Progenitor cell of endocrine pancreas (in vitro differentiated cells): ENCODE measurements at regions not wholly inside any gene's neighbourhood (a gene's known extent, or its start where the extent isn't known, plus 50 kb on each side); places are given as distances from the start of the nearest gene placed in this dataset.

Experiments used
- DNase-seq: peaks from one replicate; pipeline ENCODE4 v3.0.0; 2021; ENCODE audit warnings: low spot score; ENCODE audit not compliant: unreplicated experiment
- H3K27ac Mint-ChIP-seq: 2 replicates; pipeline ENCODE4 v1.8.0; 2021; ENCODE audit warnings: mild to moderate bottlenecking, moderate library complexity, mixed read lengths
- H3K27me3 Mint-ChIP-seq: 2 replicates; pipeline ENCODE4 v1.8.0; 2021; ENCODE audit warnings: mixed read lengths
- H3K36me3 Mint-ChIP-seq: 2 replicates; pipeline ENCODE4 v1.8.0; 2022; ENCODE audit warnings: mixed read lengths; ENCODE audit not compliant: insufficient read depth
- H3K4me1 Mint-ChIP-seq: 2 replicates; pipeline ENCODE4 v1.8.0; 2021; ENCODE audit warnings: low read depth, mixed read lengths
- H3K4me3 Mint-ChIP-seq: 2 replicates; pipeline ENCODE4 v1.8.0; 2021; ENCODE audit warnings: low read depth, mild to moderate bottlenecking, moderate library complexity, mixed read lengths
- H3K9me3 Mint-ChIP-seq: 2 replicates; pipeline ENCODE4 v1.8.0; 2021; ENCODE audit warnings: low read depth, mixed read lengths
- CTCF ChIP-seq: fragments of 200-600 bp; sonication (generic); IDR thresholded peaks from one replicate; pipeline ENCODE4 v1.5.0; 2021; ENCODE audit warnings: antibody characterized with exemption, mild to moderate bottlenecking; ENCODE audit not compliant: unreplicated experiment

DNA sequence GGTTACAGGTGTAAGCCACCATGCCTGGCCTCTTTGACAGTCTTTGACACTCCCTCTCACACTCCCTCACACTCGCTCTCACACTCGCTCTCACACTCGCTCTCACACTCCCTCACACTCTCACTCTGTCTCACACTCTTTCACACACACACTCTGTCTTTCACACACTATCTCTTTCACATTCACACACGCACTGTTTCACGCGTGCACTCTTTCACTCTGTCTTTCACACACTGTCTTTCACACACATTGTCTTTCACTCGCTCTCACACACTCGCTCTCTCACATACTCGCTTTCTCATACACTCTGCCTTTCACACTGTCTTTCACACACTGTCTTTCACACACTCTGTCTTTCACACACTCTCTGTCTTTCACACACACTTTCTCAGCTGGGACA, 167.1 kb upstream of the CXCL13 start:
- Mint-ChIP-seq H3K27me3 (no peaks in the 10 kb centered on the region), H3K36me3 (no peaks in the 10 kb centered on the region), H3K9me3 (no peaks in the 10 kb centered on the region), H3K4me1 (peaks cover 5% of the 10 kb centered on the region), H3K27ac (no peak overlapping the region), H3K4me3 (no peak overlapping the region)
- DNase-seq: no peak
- TF ChIP-seq CTCF: no peak

DNA sequence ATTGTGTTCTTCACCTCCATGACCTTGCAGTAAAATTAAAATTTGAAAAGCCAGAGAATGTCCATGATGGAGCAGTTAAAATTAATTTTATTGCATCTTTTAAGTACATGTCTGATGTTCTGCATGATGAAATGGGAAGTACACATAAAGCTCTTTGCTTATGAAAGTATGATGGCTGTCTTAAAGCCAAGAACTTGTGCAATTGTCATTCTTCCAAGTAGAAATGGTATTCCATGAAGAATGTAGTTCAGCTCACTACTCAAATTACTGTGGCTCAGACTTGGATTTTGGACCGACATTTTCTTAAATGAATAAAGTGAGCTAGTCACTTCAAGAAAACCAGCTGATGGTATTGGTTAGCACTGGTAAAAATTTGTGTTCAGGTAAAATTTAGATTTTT, 161.7 kb upstream of the CXCL13 start:
- no peak overlapping the region for H3K4me3 Mint-ChIP-seq
- H3K27me3 Mint-ChIP-seq: peaks cover 11% of the 10 kb centered on the region
- H3K9me3 Mint-ChIP-seq: no peaks in the 10 kb centered on the region
- TF ChIP-seq CTCF: no peak
- no peak for DNase-seq
- H3K27ac Mint-ChIP-seq: no peak overlapping the region
- H3K36me3 Mint-ChIP-seq: no peaks in the 10 kb centered on the region
- no peaks in the 10 kb centered on the region for H3K4me1 Mint-ChIP-seq

DNA sequence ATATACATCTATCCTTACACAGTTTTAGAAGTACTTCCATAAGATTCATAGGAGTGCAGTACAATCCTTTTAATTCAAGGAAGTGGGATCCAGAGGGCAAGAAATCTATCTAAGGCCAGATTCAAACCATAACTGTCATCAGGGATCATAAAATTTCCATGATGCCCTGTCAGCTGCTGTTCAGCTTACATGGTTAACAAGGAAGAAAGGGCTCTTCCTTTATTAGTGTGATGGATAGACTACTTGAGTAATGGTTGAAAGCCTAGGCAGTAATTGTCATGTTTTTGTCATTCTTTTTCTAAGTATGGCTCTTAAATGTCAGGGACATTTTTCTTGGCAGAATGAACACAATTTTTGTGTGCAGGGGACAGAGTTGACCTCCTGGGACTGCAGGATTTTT, 159.8 kb upstream of the CXCL13 start:
- no peak for DNase-seq
- H3K36me3 Mint-ChIP-seq: no peaks in the 10 kb centered on the region
- no peaks in the 10 kb centered on the region for H3K9me3 Mint-ChIP-seq
- H3K27ac Mint-ChIP-seq: no peak overlapping the region
- H3K4me1 Mint-ChIP-seq: no peaks in the 10 kb centered on the region
- no peak for TF ChIP-seq CTCF
- no peak overlapping the region for H3K4me3 Mint-ChIP-seq
- H3K27me3 Mint-ChIP-seq: peaks cover 11% of the 10 kb centered on the region

- TF ChIP-seq CTCF: no peak
- Mint-ChIP-seq H3K27me3 (peaks cover 11% of the 10 kb centered on the region), H3K4me1 (no peaks in the 10 kb centered on the region), H3K9me3 (no peaks in the 10 kb centered on the region), H3K4me3 (no peak overlapping the region), H3K36me3 (no peaks in the 10 kb centered on the region), H3K27ac (no peak overlapping the region)
- no peak for DNase-seq
Measured at GRCh38 chr4:77446601-77447000, 159.0 kb upstream of the CXCL13 start.

DNA sequence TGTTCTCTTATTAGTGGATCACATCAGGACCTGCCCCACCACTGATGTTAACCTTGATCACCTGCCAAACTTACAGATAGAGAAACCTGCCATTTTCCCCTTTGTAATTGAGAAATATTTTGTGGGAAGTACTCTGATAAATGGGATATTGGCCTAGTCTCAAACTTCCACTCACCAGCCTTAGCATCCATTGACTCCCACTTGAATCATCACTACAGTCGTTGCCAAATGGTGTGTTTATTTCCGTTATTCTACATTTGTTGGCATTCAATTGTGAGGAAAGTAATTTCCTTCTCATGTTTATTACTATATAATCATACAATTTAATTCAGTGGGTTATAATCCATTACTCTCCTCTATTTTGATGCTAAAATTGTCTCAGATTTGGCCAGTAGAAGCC, 156.4 kb upstream of the CXCL13 start:
- Mint-ChIP-seq H3K36me3 (no peaks in the 10 kb centered on the region), H3K27me3 (peaks cover 11% of the 10 kb centered on the region), H3K9me3 (no peaks in the 10 kb centered on the region), H3K4me1 (no peaks in the 10 kb centered on the region), H3K27ac (no peak overlapping the region), H3K4me3 (no peak overlapping the region)
- no peak for TF ChIP-seq CTCF
- no peak for DNase-seq
